ENCODE measurements at regions not wholly inside any gene's neighbourhood (a gene's known extent, or its start where the extent isn't known, plus 50 kb on each side); places are given as distances from the start of the nearest gene placed in this dataset.

DNA sequence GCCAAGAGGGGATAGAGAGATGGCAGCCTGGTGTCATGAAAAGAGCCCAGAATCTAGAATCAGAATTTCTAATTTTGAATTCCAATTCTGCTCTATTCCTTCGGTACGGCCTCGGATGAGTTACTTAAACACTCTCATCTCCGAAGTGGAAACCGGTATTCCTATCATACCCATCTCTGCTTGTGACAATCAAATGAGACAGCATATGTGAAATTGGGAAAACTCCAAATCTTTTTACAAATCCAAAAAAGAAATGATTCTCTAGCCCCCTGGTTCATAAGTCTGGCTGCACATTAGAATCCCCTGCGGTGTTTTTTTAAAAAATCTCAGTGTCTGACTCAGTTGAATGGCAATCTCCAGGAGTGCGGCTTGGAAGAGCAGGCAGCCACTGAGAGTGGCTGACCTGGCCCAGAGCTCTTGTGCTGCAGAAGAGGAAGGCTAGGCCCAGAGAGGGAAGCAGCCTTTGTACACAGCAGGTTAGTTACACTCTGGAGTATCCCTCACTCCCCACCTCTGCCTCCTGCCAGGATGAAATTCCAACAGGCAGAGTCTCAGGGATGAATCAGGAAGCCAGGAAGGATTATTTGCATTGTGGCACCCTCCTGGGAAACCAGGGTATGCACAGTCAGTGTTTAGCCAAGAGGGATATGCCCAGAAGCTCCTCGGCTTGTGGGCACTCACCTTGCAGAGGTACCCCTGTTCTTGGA, 93.6 kb upstream of the ISX start:
- TF ChIP-seq EZH2 (IDR thresholded peaks at IDR 0.05) (no peak), FOXP2 (optimal IDR thresholded peaks at IDR 0.05; ENCODE audit: control extremely low read depth, extremely low read length, insufficient read depth) (no peak), POLR2AphosphoS5 (IDR thresholded peaks at IDR 0.05; ENCODE audit: borderline replicate concordance, low read depth, low read length) (no peak)
- Histone ChIP-seq H3K9me3 (ENCODE audit: low read depth, low read length) (no peaks in the 10 kb centered on the region), H3K36me3 (ENCODE audit: insufficient read depth, low read length) (no peaks in the 10 kb centered on the region), H3K27ac (no peak overlapping the region), H3K4me3 (no peak overlapping the region), H3K9ac (ENCODE audit: insufficient read length) (no peak overlapping the region)
- no peak for DNase-seq (ENCODE audit: low read depth, low spot score)

DNA sequence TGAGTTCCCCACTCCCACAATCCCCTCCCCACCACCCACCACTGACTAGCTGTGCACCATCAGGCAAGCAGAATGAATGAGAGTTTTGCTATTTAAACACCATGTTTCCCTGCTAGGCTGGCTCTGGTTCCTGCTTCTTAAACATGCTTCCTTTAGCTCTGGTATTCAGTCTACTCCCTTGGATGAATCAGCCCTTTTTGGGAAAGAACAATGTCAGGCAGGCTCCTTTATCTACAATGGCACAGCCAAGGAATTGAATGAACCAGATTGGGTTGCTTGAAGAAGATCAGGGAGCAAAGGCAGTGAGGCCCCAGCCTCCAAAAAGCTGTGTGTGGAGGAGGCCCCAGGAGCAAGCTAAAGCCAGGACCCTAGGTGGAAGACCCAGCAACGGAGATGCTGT, 92.9 kb upstream of the ISX start:
- no peaks in the 10 kb centered on the region for H3K36me3 ChIP-seq (ENCODE audit: insufficient read depth, low read length)
- TF ChIP-seq FOXP2 (optimal IDR thresholded peaks at IDR 0.05; ENCODE audit: control extremely low read depth, extremely low read length, insufficient read depth) (no peak), POLR2AphosphoS5 (IDR thresholded peaks at IDR 0.05; ENCODE audit: borderline replicate concordance, low read depth, low read length) (no peak), EZH2 (IDR thresholded peaks at IDR 0.05) (no peak)
- H3K4me3 ChIP-seq, result no peak overlapping the region
- H3K9me3 ChIP-seq (ENCODE audit: low read depth, low read length), result no peaks in the 10 kb centered on the region
- no peak overlapping the region for H3K27ac ChIP-seq
- H3K9ac ChIP-seq (ENCODE audit: insufficient read length), result no peak overlapping the region
- DNase-seq (ENCODE audit: low read depth, low spot score), result no peak

DNA sequence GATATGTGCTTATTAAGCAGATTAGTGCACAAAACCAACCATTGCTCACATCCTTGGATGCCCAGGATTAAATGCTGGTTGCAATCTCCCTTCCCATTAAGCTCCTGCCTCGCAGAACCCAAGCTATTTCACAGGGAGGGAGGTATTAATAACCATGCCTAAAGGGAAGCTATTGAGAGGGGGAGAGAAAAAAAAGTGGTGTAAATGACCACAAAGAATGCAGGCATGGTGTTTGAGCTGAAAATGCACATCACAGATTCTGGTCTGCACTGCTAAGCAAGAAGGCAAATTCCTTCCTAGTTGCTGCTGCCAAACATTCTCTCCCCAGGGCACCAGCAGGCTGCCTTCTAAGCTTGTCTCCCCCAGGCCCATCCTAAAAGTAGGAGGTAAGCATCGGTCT, 92.0 kb upstream of the ISX start:
- Histone ChIP-seq H3K4me3 (no peak overlapping the region), H3K9ac (ENCODE audit: insufficient read length) (no peak overlapping the region), H3K27ac (no peak overlapping the region), H3K9me3 (ENCODE audit: low read depth, low read length) (no peaks in the 10 kb centered on the region), H3K36me3 (ENCODE audit: insufficient read depth, low read length) (no peaks in the 10 kb centered on the region)
- no peak for DNase-seq (ENCODE audit: low read depth, low spot score)
- TF ChIP-seq POLR2AphosphoS5 (IDR thresholded peaks at IDR 0.05; ENCODE audit: borderline replicate concordance, low read depth, low read length), result no peak
- TF ChIP-seq EZH2 (IDR thresholded peaks at IDR 0.05), result no peak
- TF ChIP-seq FOXP2 (optimal IDR thresholded peaks at IDR 0.05; ENCODE audit: control extremely low read depth, extremely low read length, insufficient read depth), result no peak

DNA sequence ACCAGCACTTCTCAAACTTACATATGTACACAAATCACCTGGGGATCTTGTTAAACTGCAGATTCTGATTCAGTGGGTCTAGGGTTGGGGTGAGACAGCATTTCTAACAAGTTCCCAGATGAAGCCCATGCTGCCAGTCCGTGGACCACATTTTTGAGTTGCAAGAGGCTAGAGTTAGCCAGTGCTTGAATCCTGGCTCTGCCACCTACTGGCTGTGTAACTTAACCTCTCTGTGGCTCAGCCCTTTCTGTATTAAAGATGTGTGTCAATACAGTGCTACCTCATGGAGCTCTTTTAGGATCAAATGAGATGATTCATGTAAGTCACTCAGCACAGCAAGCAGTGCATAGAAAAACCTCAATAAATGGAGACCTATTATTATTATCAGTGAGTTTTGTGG, 90.2 kb upstream of the ISX start:
- H3K36me3 ChIP-seq (ENCODE audit: insufficient read depth, low read length), result no peaks in the 10 kb centered on the region
- no peak overlapping the region for H3K4me3 ChIP-seq
- no peak overlapping the region for H3K9ac ChIP-seq (ENCODE audit: insufficient read length)
- TF ChIP-seq FOXP2 (optimal IDR thresholded peaks at IDR 0.05; ENCODE audit: control extremely low read depth, extremely low read length, insufficient read depth), result no peak
- no peak for TF ChIP-seq POLR2AphosphoS5 (IDR thresholded peaks at IDR 0.05; ENCODE audit: borderline replicate concordance, low read depth, low read length)
- TF ChIP-seq EZH2 (IDR thresholded peaks at IDR 0.05), result no peak
- DNase-seq (ENCODE audit: low read depth, low spot score), result no peak
- H3K27ac ChIP-seq, result no peak overlapping the region
- no peaks in the 10 kb centered on the region for H3K9me3 ChIP-seq (ENCODE audit: low read depth, low read length)

DNA sequence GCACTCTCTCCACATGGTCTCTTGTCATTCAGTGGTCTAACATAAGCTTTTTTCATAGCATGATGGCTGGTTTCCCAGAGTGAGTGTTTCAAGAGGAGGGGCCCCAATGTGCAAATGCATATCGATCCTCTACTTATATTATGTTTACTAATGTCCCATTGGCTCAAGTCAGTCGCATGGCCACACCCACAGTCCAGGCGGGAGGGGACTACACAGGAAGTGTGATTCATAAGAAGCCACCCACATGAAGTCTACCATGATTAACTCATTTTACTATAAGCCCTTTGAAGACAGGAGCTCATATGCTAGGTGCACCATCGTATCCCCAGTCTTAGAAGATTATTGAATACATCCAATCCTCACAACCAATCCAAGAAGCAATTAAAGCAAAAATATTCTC, 89.5 kb upstream of the ISX start:
- no peak overlapping the region for H3K4me3 ChIP-seq
- H3K36me3 ChIP-seq (ENCODE audit: insufficient read depth, low read length), result no peaks in the 10 kb centered on the region
- no peak for TF ChIP-seq FOXP2 (optimal IDR thresholded peaks at IDR 0.05; ENCODE audit: control extremely low read depth, extremely low read length, insufficient read depth)
- TF ChIP-seq EZH2 (IDR thresholded peaks at IDR 0.05), result no peak
- no peak for TF ChIP-seq POLR2AphosphoS5 (IDR thresholded peaks at IDR 0.05; ENCODE audit: borderline replicate concordance, low read depth, low read length)
- DNase-seq (ENCODE audit: low read depth, low spot score), result no peak
- no peak overlapping the region for H3K27ac ChIP-seq
- no peak overlapping the region for H3K9ac ChIP-seq (ENCODE audit: insufficient read length)
- no peaks in the 10 kb centered on the region for H3K9me3 ChIP-seq (ENCODE audit: low read depth, low read length)

GRCh38 chr22:34976886-34977285, 89.1 kb upstream of the ISX start:
- Histone ChIP-seq H3K36me3 (ENCODE audit: insufficient read depth, low read length) (no peaks in the 10 kb centered on the region), H3K9ac (ENCODE audit: insufficient read length) (no peak overlapping the region), H3K27ac (no peak overlapping the region), H3K9me3 (ENCODE audit: low read depth, low read length) (no peaks in the 10 kb centered on the region), H3K4me3 (no peak overlapping the region)
- no peak for DNase-seq (ENCODE audit: low read depth, low spot score)
- no peak for TF ChIP-seq EZH2 (IDR thresholded peaks at IDR 0.05)
- TF ChIP-seq FOXP2 (optimal IDR thresholded peaks at IDR 0.05; ENCODE audit: control extremely low read depth, extremely low read length, insufficient read depth), result no peak
- TF ChIP-seq POLR2AphosphoS5 (IDR thresholded peaks at IDR 0.05; ENCODE audit: borderline replicate concordance, low read depth, low read length), result no peak

DNA sequence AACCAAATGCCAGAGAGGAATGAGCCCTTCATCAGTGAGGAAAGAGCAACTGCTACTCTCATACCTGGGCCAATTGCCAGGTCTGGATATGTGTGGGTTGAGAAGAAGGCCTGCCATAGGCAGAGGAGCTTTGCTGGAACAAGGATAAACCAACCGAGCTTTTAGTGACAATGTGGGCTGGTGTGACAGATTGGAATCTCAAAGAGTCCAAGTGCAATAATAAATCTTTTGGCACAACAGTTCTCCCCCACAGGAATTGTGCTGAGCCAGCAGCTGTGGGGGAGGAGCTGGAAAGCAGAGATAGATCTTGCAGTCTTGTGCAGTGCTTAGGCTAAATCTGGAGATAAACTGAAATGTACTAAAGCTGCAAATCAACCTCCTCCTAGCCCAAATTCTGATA, 79.4 kb upstream of the ISX start:
- Histone ChIP-seq H3K27ac (no peak overlapping the region), H3K4me3 (no peak overlapping the region), H3K36me3 (ENCODE audit: insufficient read depth, low read length) (no peaks in the 10 kb centered on the region), H3K9me3 (ENCODE audit: low read depth, low read length) (no peaks in the 10 kb centered on the region), H3K9ac (ENCODE audit: insufficient read length) (no peak overlapping the region)
- TF ChIP-seq FOXP2 (optimal IDR thresholded peaks at IDR 0.05; ENCODE audit: control extremely low read depth, extremely low read length, insufficient read depth), result no peak
- TF ChIP-seq POLR2AphosphoS5 (IDR thresholded peaks at IDR 0.05; ENCODE audit: borderline replicate concordance, low read depth, low read length), result no peak
- no peak for TF ChIP-seq EZH2 (IDR thresholded peaks at IDR 0.05)
- DNase-seq (ENCODE audit: low read depth, low spot score), result no peak

GRCh38 chr22:34992672-34993071, 73.3 kb upstream of the ISX start:
- Histone ChIP-seq H3K9ac (ENCODE audit: insufficient read length) (no peak overlapping the region), H3K4me3 (no peak overlapping the region), H3K9me3 (ENCODE audit: low read depth, low read length) (no peaks in the 10 kb centered on the region), H3K36me3 (ENCODE audit: insufficient read depth, low read length) (no peaks in the 10 kb centered on the region), H3K27ac (no peak overlapping the region)
- TF ChIP-seq FOXP2 (optimal IDR thresholded peaks at IDR 0.05; ENCODE audit: control extremely low read depth, extremely low read length, insufficient read depth) (no peak), EZH2 (IDR thresholded peaks at IDR 0.05) (no peak), POLR2AphosphoS5 (IDR thresholded peaks at IDR 0.05; ENCODE audit: borderline replicate concordance, low read depth, low read length) (no peak)
- no peak for DNase-seq (ENCODE audit: low read depth, low spot score)

GRCh38 chr22:34993548-34993947, 72.4 kb upstream of the ISX start:
- Histone ChIP-seq H3K36me3 (ENCODE audit: insufficient read depth, low read length) (no peaks in the 10 kb centered on the region), H3K27ac (no peak overlapping the region)
- no peak for DNase-seq (ENCODE audit: low read depth, low spot score)

More at GRCh38 chr22:34993548-34993947, 72.4 kb upstream of the ISX start:
- Histone ChIP-seq H3K4me3 (no peak overlapping the region), H3K9ac (ENCODE audit: insufficient read length) (no peak overlapping the region), H3K9me3 (ENCODE audit: low read depth, low read length) (no peaks in the 10 kb centered on the region)
- TF ChIP-seq FOXP2 (optimal IDR thresholded peaks at IDR 0.05; ENCODE audit: control extremely low read depth, extremely low read length, insufficient read depth), result no peak
- no peak for TF ChIP-seq POLR2AphosphoS5 (IDR thresholded peaks at IDR 0.05; ENCODE audit: borderline replicate concordance, low read depth, low read length)
- TF ChIP-seq EZH2 (IDR thresholded peaks at IDR 0.05), result no peak

All from SK-N-MC (cell line).